Hepatocyte (in vitro differentiated cells): ENCODE measurements at regions not wholly inside any gene's neighbourhood (a gene's known extent, or its start where the extent isn't known, plus 50 kb on each side); places are given as distances from the start of the nearest gene placed in this dataset.

ENCODE experiments used
- DNase-seq: peaks from one replicate; pipeline ENCODE4 v3.0.0-alpha.2; 2016; ENCODE audit warnings: low spot score
- H2AFZ ChIP-seq: fragments of 200-600 bp; sonication (generic); 2 replicates; pipeline ENCODE4 v1.6.0; 2016; ENCODE audit warnings: antibody characterized with exemption, mild to moderate bottlenecking
- H3K27ac ChIP-seq: fragments of 200-600 bp; sonication (generic); 2 replicates; pipeline ENCODE4 v1.5.1; 2016; ENCODE audit warnings: mild to moderate bottlenecking
- H3K27me3 ChIP-seq: fragments of 200-600 bp; sonication (generic); 2 replicates; pipeline ENCODE4 v1.6.1; 2016
- H3K36me3 ChIP-seq: fragments of 200-600 bp; sonication (generic); replicated peaks from 2 replicates; pipeline ENCODE4 v1.5.1; 2016; ENCODE audit warnings: low read depth; ENCODE audit not compliant: insufficient read depth
- H3K4me1 ChIP-seq: fragments of 200-600 bp; sonication (generic); 2 replicates; pipeline ENCODE4 v1.5.1; 2016; ENCODE audit warnings: mild to moderate bottlenecking, moderate library complexity; ENCODE audit not compliant: insufficient read depth
- H3K4me2 ChIP-seq: fragments of 200-600 bp; sonication (generic); 2 replicates; pipeline ENCODE4 v1.6.0; 2016
- H3K4me3 ChIP-seq: fragments of 200-600 bp; sonication (generic); 2 replicates; pipeline ENCODE4 v1.5.1; 2016; ENCODE audit warnings: mild to moderate bottlenecking
- H3K79me2 ChIP-seq: fragments of 200-600 bp; sonication (generic); 2 replicates; pipeline ENCODE4 v1.6.0; 2017; ENCODE audit warnings: mild to moderate bottlenecking
- H3K9me2 ChIP-seq: fragments of 200-600 bp; sonication (generic); replicated peaks from 2 replicates; pipeline ENCODE4 v1.6.0; 2017; ENCODE audit warnings: mild to moderate bottlenecking; ENCODE audit not compliant: insufficient read depth
- H3K9me3 ChIP-seq: fragments of 200-600 bp; sonication (generic); 2 replicates; pipeline ENCODE4 v1.5.1; 2016; ENCODE audit warnings: low read depth, mild to moderate bottlenecking
- H4K20me1 ChIP-seq: fragments of 200-600 bp; sonication (generic); 2 replicates; pipeline ENCODE4 v1.6.0; 2016; ENCODE audit warnings: mild to moderate bottlenecking; ENCODE audit not compliant: insufficient read depth, poor library complexity, severe bottlenecking
- EZH2 ChIP-seq: fragments of 200-600 bp; sonication (generic); IDR thresholded peaks from 2 replicates; pipeline ENCODE4 v1.6.1; 2016; ENCODE audit warnings: antibody characterized with exemption, mild to moderate bottlenecking, borderline replicate concordance
- EZH2phosphoT487 ChIP-seq: fragments of 200-600 bp; sonication (generic); IDR thresholded peaks from one replicate; pipeline ENCODE4 v1.6.1; 2018; ENCODE audit warnings: antibody characterized with exemption, mild to moderate bottlenecking, low read depth, moderate library complexity; ENCODE audit not compliant: unreplicated experiment, severe bottlenecking
- WGBS: methylation state at CpG from one replicate; pipeline ENCODE4 v1.1.6; 2016; ENCODE audit warnings: low lambda C conversion rate; ENCODE audit errors: missing lambda C conversion rate; 5-methylcytosine and 5-hydroxymethylcytosine counted together
- TF ChIP-seq, protein P1 (sequence below): fragments of 200-600 bp; sonication (generic); IDR thresholded peaks from 2 replicates; pipeline ENCODE4 v1.5.1; 2016; ENCODE audit warnings: antibody characterized with exemption, mild to moderate bottlenecking; ENCODE audit not compliant: poor library complexity

DNA sequence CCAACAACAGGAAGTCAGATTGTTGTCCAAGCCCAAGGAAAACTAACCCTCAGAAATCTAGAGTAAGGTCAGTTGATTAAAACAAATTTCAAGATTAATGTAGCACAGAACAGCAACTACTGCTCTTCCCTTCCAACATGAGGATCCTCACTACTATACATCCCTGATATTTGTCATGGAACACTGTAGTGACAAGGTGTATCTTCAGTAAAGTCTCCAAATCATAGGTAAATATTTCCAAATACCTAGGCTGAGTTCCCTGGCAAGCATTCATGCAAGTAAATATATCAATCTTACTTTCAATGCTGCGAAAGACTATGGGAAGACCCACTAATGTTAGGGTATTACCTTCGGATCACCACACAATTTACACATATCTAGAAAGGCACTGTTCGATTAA, 986.9 kb upstream of the ARRDC3 start:
- 93% methylated on average over 3 of the region's 3 CpGs for WGBS
- no peaks in the 10 kb centered on the region for H3K79me2 ChIP-seq
- H3K4me2 ChIP-seq = no peak overlapping the region
- no peaks in the 10 kb centered on the region for H3K9me2 ChIP-seq
- no peaks in the 10 kb centered on the region for H3K9me3 ChIP-seq
- H2AFZ ChIP-seq = no peak overlapping the region
- no peaks in the 10 kb centered on the region for H3K4me1 ChIP-seq
- no peak overlapping the region for H3K27ac ChIP-seq
- DNase-seq = no peak
- no peaks in the 10 kb centered on the region for H4K20me1 ChIP-seq
- TF ChIP-seq, protein P1, sequence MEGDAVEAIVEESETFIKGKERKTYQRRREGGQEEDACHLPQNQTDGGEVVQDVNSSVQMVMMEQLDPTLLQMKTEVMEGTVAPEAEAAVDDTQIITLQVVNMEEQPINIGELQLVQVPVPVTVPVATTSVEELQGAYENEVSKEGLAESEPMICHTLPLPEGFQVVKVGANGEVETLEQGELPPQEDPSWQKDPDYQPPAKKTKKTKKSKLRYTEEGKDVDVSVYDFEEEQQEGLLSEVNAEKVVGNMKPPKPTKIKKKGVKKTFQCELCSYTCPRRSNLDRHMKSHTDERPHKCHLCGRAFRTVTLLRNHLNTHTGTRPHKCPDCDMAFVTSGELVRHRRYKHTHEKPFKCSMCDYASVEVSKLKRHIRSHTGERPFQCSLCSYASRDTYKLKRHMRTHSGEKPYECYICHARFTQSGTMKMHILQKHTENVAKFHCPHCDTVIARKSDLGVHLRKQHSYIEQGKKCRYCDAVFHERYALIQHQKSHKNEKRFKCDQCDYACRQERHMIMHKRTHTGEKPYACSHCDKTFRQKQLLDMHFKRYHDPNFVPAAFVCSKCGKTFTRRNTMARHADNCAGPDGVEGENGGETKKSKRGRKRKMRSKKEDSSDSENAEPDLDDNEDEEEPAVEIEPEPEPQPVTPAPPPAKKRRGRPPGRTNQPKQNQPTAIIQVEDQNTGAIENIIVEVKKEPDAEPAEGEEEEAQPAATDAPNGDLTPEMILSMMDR = no peak
- no peak for TF ChIP-seq EZH2phosphoT487
- TF ChIP-seq EZH2 = no peak
- H3K4me3 ChIP-seq = no peak overlapping the region
- H3K27me3 ChIP-seq = no peaks in the 10 kb centered on the region
- H3K36me3 ChIP-seq = no peaks in the 10 kb centered on the region

DNA sequence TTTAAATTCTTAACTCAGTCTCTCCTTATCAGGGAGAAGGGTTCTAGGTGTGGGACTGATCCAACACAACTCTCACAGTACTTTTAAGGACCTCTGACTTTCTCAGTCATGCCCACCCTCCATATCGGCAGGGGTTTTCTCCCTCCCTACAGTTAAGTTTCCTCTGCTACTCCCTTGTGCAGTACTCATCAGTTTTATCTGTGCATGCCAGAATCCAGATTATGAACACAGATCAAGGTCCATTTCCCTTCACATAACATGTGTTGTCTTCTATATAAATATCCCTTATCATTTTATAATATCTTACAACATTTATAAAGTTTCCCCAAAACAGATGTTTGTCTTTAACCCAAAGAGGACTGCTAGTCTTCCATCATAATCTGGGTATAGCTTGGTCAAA, 986.5 kb upstream of the ARRDC3 start:
- no peaks in the 10 kb centered on the region for H3K9me3 ChIP-seq
- H2AFZ ChIP-seq = no peak overlapping the region
- H3K4me1 ChIP-seq = no peaks in the 10 kb centered on the region
- TF ChIP-seq EZH2phosphoT487 = no peak
- TF ChIP-seq, protein P1 = no peak
- TF ChIP-seq EZH2 = no peak
- no peaks in the 10 kb centered on the region for H3K27me3 ChIP-seq
- H3K36me3 ChIP-seq = no peaks in the 10 kb centered on the region
- H3K4me2 ChIP-seq = no peak overlapping the region
- H3K27ac ChIP-seq = no peak overlapping the region
- no peaks in the 10 kb centered on the region for H3K9me2 ChIP-seq
- H3K4me3 ChIP-seq = no peak overlapping the region
- no peaks in the 10 kb centered on the region for H3K79me2 ChIP-seq
- WGBS = 82% methylated on average over 1 of the region's 1 CpG
- no peaks in the 10 kb centered on the region for H4K20me1 ChIP-seq
- DNase-seq = no peak

DNA sequence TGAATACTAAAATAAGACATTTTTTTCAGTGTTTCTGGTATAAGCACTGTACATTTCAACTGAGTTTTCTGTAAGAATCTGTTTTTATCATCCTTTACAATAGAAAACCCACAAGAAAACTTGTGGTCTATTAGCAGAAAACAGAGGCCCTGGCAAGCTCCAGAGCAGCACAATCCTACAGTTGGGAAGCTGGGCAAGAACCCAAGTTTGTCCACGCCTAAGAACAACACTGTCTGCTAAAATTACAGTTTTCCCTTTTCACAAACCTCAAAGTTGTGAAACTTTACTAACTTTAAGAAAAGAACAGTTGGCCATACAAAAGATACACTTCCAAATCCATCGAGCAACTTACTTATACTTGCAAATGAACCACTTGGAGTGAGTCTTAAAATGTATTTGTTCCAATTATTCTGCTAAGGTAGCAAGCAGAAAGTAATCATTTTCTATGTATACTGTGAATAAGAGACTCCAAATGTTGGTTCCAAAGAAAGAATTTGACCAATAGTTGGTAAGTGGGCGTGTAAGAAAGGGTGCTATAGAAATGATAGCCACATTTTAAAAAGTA, 982.0 kb upstream of the ARRDC3 start:
- Histone ChIP-seq H3K9me3 (no peaks in the 10 kb centered on the region), H3K36me3 (no peaks in the 10 kb centered on the region), H3K9me2 (no peaks in the 10 kb centered on the region), H3K27me3 (no peaks in the 10 kb centered on the region), H3K27ac (no peak overlapping the region), H3K4me1 (no peaks in the 10 kb centered on the region), H3K4me3 (no peak overlapping the region), H4K20me1 (no peaks in the 10 kb centered on the region), H3K79me2 (no peaks in the 10 kb centered on the region), H3K4me2 (no peak overlapping the region), H2AFZ (no peak overlapping the region)
- no peak for TF ChIP-seq EZH2phosphoT487
- TF ChIP-seq, protein P1 = no peak
- TF ChIP-seq EZH2 = no peak
- DNase-seq = no peak
- 85% methylated on average over 3 of the region's 3 CpGs for WGBS
